ENCODE measurements at regions not wholly inside any gene's neighbourhood (a gene's known extent, or its start where the extent isn't known, plus 50 kb on each side); places are given as distances from the start of the nearest gene placed in this dataset.

DNA sequence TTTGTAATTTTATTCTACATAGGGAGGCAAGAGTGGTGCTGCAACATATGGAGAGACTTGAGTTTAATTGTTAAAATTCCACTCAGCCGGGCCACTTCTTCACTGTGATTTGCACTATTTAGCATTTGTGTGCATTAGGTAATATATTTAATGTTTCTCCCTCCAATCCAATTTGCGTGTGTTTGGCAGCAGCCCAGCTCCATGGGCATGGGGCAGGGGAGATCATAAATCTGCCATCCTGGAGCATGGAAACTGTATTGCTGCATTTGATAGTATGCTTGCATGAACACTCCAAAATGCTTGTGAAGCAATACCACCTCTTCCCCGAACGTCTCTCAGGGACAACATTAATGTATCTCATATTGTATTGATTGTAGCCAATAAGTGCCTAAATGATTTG, 339.1 kb upstream of the RBFOX1 start:
- DNase-seq, result no peak

DNA sequence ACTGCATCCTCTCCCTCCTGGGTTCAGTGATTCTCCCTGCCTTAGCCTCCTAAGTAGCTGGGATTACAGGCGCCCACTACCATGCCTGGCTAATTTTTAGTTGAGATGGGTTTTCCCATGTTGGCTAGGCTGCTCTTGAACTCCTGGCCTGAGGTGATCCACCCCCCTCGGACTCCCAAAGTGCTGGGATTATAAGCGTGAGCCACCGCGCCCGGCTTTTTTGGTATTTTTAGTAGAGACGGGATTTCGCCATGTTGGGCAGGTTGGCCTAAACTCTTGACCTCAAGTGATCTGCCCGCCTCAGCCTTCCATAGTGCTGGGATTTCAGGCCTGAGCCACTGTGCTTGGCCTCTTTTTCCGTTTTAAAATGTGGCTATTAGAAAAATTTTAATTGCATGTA, 343.8 kb upstream of the RBFOX1 start:
- no peak for DNase-seq

DNA sequence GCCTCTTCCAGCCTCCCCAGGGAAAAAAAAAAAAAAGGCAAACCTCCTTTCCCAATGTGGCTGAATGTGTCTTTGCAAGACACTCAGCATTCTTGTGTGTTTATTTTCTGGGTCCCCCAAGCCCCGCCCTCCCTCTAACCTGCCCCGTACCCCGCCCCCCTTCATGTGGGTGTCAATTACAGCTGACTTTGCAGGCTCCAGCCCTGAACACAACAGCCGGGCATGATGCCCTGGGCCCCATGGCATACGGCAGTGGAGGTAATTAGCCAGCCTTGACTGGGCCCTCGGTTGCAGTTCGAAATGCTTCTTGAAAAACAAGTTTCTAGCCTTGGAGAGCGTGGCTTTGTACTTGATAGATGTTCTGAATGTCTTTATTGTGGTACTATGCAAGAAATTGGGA, 354.7 kb upstream of the RBFOX1 start:
- DNase-seq, result no peak

DNA sequence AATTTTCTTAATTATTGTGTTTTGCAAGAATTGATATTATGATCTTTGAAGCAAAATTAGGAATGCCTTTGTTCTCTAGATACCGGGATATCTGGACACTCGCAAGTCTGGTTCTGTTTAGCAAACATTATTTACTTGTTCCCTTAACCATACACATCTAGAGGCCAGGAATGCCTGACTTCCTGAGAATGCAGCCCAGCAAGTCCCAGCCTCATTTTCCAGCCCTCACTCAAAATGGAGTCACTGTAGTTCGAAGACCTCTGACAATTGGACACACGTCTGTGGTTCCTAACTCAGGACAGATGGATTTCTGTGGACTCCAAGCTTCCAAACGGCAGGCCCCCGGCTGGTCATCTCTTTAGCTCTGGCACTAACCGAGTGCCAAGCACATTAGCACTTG, 355.4 kb upstream of the RBFOX1 start:
- DNase-seq, result no peak

DNA sequence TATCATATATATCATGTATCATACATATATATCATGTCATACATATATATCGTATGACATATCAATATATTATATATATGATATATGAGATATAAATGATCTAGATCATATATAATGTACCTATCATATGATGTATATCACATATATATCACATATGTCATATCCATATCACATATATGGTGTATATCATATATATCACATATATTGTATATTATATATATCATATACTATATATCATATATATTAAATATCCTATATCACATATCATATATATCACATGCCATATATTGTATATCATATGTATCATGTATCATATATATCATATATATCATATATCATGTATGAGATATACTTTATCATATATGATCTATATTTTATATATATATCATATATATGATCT, 355.9 kb upstream of the RBFOX1 start:
- DNase-seq, result no peak

DNA sequence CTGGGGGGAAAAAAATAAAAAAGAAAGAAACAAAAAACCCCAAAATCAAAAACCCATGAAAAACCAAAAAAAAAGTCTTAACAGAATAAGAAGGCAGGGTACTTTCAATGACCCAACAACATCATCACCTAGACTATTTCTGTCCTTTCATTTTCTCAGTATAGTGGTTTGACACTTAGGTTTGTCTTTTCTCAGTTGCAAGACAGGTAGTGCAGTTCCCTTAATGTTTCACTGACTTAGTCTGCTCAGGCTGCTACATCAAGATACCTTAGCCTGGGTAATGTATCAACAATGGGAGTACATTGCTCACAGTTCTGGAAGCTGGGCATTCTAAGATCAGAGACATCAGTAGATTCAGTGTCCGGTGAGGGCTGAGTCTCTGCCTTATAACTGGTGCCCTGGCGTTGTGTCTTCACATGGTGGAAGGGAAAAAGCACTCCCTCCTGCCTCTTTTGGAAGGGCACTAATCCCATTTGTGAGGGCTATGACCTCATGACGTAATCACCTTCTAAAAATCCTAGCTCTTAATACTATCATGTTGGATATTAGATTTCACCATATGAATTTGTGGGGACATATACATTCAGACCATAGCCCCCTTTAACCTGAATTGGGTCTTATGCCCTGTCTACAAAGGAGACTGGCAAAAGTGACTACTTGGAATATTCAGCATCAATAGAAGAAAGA, 362.3 kb upstream of the RBFOX1 start:
- DNase-seq, result no peak

- DNase-seq, result no peak
Observed at GRCh38 chr16:6969594-6969993, 363.1 kb upstream of the RBFOX1 start.

- DNase-seq, result no peak
Observed at GRCh38 chr16:6967796-6968320, 364.8 kb upstream of the RBFOX1 start.

- DNase-seq, result no peak
Observed at GRCh38 chr16:6966925-6967324, 365.7 kb upstream of the RBFOX1 start.

- DNase-seq, result no peak
Observed at GRCh38 chr16:6964679-6965078, 368.0 kb upstream of the RBFOX1 start.

GRCh38 chr16:6961704-6962103, 370.9 kb upstream of the RBFOX1 start:
- no peak for DNase-seq

- no peak for DNase-seq
Observed at GRCh38 chr16:6958184-6958583, 374.5 kb upstream of the RBFOX1 start.

- no peak for DNase-seq
Observed at GRCh38 chr16:6957681-6958080, 375.0 kb upstream of the RBFOX1 start.

DNA sequence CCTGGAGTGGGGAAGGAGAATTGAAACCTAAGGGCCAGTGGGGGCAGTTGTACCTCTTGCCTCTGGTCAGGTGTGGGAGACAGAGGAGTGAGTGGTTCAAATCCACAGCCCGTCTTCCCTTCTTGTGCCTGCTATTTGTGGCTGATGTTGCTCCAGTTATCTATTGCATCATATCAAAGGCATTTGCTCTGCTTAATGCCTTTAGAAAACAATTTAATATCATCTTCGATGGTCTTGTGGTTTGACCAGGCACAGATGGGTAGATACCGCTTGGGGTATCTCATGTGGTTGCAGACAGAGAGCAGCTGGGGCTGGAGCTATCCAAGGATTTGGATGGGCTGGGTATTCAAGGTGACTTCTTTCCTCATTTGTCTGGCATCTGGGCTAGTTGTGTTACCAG, 376.1 kb upstream of the RBFOX1 start:
- DNase-seq, result no peak

DNA sequence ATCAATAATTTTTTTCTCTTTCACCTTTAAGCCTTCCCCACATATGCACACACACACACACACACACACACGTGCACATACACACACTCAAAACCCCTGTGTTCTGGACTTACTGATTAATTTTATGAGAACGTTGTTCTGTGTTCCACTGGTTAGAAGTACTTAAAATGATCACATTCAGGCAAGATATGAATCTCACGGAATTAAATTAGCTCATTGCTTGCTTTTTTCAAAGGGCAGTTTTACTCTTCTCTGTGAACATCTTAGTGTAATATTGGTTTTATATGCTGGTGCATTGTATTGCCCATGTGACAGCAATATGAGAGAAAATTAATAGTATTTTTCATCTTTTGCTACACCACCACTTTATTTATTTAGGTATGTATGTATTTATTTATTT, 377.3 kb upstream of the RBFOX1 start:
- no peak for DNase-seq

GRCh38 chr16:6949240-6949639, 383.4 kb upstream of the RBFOX1 start:
- DNase-seq, result no peak

DNA sequence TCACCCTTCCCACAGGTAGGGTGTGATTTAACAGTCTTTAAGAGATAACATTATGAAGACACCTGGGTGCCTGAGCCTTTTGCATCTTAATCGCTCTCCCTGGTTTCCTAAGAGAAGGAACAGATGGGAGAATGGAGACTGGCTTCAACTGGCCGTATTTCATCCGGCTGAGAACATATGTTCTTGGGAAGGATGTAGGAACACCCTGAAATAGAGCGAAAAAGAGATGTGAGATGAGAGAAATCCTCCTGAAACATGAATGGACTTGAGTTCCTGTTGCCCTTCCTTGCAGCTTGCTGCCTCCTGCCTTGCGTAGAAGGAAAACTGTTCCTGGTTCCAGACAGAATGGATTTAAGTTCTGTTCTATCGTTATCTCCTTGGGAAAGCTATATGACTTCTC, 385.4 kb upstream of the RBFOX1 start:
- DNase-seq, result no peak

- no peak for DNase-seq
Observed at GRCh38 chr16:6946802-6947201, 385.8 kb upstream of the RBFOX1 start.

- DNase-seq, result no peak
Observed at GRCh38 chr16:6946106-6946505, 386.5 kb upstream of the RBFOX1 start.

DNA sequence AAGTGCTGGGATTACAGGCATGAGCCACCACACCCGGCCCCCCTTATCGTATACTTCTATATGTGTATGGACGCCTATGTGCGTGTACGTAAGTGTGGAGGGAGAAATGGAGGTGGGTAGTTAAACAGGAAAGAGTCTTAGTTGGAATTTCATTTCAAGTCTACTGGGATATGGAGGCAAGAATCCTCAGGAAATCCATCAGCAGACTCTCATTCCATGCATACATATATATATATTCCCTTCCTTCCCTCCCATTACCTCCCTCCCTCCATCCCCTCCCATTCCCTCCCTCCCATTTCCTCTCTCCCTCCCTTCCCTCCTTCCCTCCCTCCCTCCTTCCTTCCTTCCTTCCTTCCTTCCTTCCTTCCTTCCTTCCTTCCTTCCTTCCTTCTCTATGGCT, 391.7 kb upstream of the RBFOX1 start:
- no peak for DNase-seq

- no peak for DNase-seq
Observed at GRCh38 chr16:6937641-6938040, 395.0 kb upstream of the RBFOX1 start.

DNA sequence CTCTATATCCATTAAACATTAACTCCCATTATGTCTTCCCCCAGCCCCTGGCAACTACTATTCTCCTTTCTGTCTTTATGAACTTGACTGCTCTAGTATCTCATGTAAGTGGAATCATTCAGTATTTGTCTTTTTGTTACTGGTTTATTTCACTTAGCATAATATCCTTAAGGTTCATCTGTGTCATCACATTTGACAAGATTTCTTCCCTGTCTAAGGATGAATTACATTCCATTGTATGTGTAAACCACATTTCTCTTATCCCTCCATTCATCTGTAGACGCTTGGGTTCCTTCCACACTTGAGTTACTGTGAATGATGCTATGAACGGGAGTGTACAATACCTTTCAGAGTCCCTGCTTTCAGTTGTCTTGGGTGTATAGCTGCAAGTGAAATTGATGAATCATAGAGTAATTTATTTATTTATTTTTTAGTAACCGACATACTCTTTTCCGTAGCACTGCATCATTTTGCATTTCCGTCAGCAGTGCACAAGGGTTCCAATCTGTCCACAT, 399.7 kb upstream of the RBFOX1 start:
- DNase-seq, result no peak

- no peak for DNase-seq
Observed at GRCh38 chr16:6929868-6930267, 402.8 kb upstream of the RBFOX1 start.

- DNase-seq, result no peak
Observed at GRCh38 chr16:6926762-6927161, 405.9 kb upstream of the RBFOX1 start.

DNA sequence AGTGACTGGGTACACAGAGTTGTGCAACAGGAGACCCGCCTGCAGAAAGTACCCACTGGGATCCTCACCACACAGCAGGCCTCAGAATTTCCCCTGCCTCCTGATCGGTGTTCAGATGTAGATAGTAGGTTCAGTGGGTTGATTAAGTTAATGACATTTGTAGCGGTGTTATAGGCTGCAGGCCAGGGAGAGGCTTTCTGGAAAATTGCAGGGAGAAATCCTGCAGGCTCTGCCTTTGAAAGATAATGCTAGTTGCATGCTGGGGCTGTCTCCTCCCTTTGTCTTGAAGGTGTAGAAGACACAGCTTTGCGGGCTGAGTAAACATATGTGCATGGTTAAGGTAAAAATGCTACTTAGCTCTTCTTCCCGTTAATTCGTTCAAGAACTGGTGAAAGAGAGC, 406.3 kb upstream of the RBFOX1 start:
- DNase-seq, result no peak
